Spleen (tissue), 11 donors: ENCODE measurements at regions not wholly inside any gene's neighbourhood (a gene's known extent, or its start where the extent isn't known, plus 50 kb on each side); places are given as distances from the start of the nearest gene placed in this dataset.

Experiments used
- DNase-seq: peaks from one replicate; pipeline ENCODE4 v3.0.0-alpha.2; 2020
- H3K27ac ChIP-seq, 8 donors: fragments of 200-600 bp; sonication (generic) in 7 of 8; 1 replicate in 4 of 8; 2 replicates in 4 of 8; pipeline versions ENCODE4 v1.5.0 to v1.8.0; 2016 to 2021; ENCODE audit warnings: inconsistent platforms in 4 of 8, mild to moderate bottlenecking in 4 of 8, moderate library complexity in 1 of 8
- H3K27me3 ChIP-seq, 7 donors: fragments of 200-600 bp; sonication (generic) in 6 of 7; replicated peaks in 1 of 7; 1 replicate in 4 of 7; 2 replicates in 3 of 7; pipeline versions ENCODE4 v1.5.0 to v1.8.0; 2016 to 2021; ENCODE audit warnings: inconsistent platforms in 3 of 7, mild to moderate bottlenecking in 1 of 7
- H3K36me3 ChIP-seq, 6 donors: fragments of 200-600 bp; sonication (generic) in 5 of 6; 1 replicate in 4 of 6; 2 replicates in 2 of 6; pipeline versions ENCODE4 v1.5.0 to v1.8.0; 2016 to 2021; ENCODE audit warnings: inconsistent platforms in 2 of 6
- H3K4me1 ChIP-seq, 6 donors: fragments of 200-600 bp; sonication (generic) in 5 of 6; 1 replicate in 3 of 6; 2 replicates in 3 of 6; pipeline versions ENCODE4 v1.5.0 to v1.8.0; 2016 to 2021; ENCODE audit warnings: inconsistent platforms in 3 of 6
- H3K4me3 ChIP-seq, 8 donors: fragments of 200-600 bp; sonication (generic) in 7 of 8; 1 replicate in 4 of 8; 2 replicates in 4 of 8; pipeline versions ENCODE4 v1.5.0 to v1.8.0; 2016 to 2021; ENCODE audit warnings: inconsistent platforms in 4 of 8, mild to moderate bottlenecking in 4 of 8, moderate library complexity in 2 of 8
- H3K9me3 ChIP-seq, 8 donors: fragments of 200-600 bp; sonication (generic) in 7 of 8; 1 replicate in 4 of 8; 2 replicates in 4 of 8; pipeline versions ENCODE4 v1.5.0 to v1.8.0; 2016 to 2021; ENCODE audit warnings: inconsistent platforms in 4 of 8
- CTCF ChIP-seq, 11 experiments: fragments of 200-600 bp in 7 of 11; fragments of 450-650 bp in 4 of 11; sonication (generic) in 4 of 11; IDR thresholded peaks in 8 of 11; conservative IDR thresholded peaks in 3 of 11; 1 replicate in 7 of 11; 2 replicates in 4 of 11; pipeline versions ENCODE4 v1.4.0 to v1.8.0; 2016 to 2021; ENCODE audit warnings: antibody characterized with exemption in 11 of 11, inconsistent platforms in 4 of 11, mild to moderate bottlenecking in 1 of 11
- POLR2A ChIP-seq, 3 donors: fragments of 450-650 bp; IDR thresholded peaks; one replicate each; pipeline ENCODE4 v1.5.1; 2017; ENCODE audit warnings: antibody characterized with exemption in 3 of 3, mild to moderate bottlenecking in 1 of 3
- POLR2AphosphoS5 ChIP-seq, 3 donors: sonication (generic); formaldehyde crosslinking; IDR thresholded peaks; one replicate each; pipeline ENCODE4 v1.5.1; 2017; ENCODE audit warnings: antibody characterized with exemption in 3 of 3
- WGBS, 5 donors: extraction: QIAGEN DNeasy Blood & Tissue Kit in 3 of 5; methylation state at CpG; one replicate each; pipeline versions ENCODE4 v1.1.5 to v1.1.7; 2013 to 2018; 5-methylcytosine and 5-hydroxymethylcytosine counted together
- intact Hi-C: fragments of 100-400 bp; cut with DNase I; formaldehyde crosslinking; loops from one replicate; pipeline ENCODE4 v1.15.0; 2023; ENCODE audit warnings: low total_unique reads
- donor health status: healthy with polysubstance abuse.
- donor health status: DM: no; HTN: no; CAD: no; lungs with moderate emphysema.
- donor health status: DM: no; HTN: no; CAD: no.
- donor health status: Bipolar disorder and iron deficiency.
- donor health status: healthy.
- donor health status: DM: no; HTN: no; CAD: no.
- donor health status: DM: yes; HTN: yes; CAD: no.

GRCh38 chr3:87462228-87462627 lies 185.8 kb upstream of the POU1F1 start:
- H3K4me1 ChIP-seq = no peaks in the 10 kb centered on the region
- H3K4me3 ChIP-seq = no peak overlapping the region
- TF ChIP-seq POLR2A (IDR thresholded peaks at IDR 0.05) (no peak), CTCF (IDR thresholded peaks at IDR 0.05 in 8 of 11, conservative IDR thresholded peaks at IDR 0.05 in 3 of 11) (no peak), POLR2AphosphoS5 (IDR thresholded peaks at IDR 0.05) (no peak)

GRCh38 chr3:87461443-87461842 lies 185.1 kb upstream of the POU1F1 start:
- no peaks in the 10 kb centered on the region for H3K27me3 ChIP-seq
- H3K27ac ChIP-seq = no peak overlapping the region
- H3K36me3 ChIP-seq = no peaks in the 10 kb centered on the region
- H3K4me3 ChIP-seq = no peak overlapping the region
- H3K4me1 ChIP-seq = no peaks in the 10 kb centered on the region
- peaks cover 0 to 14% (median 2%) of the 10 kb centered on the region in 8 donors for H3K9me3 ChIP-seq
- WGBS, 5 donors = 84 to 100% (median 93%) methylated on average over 2 of the region's 2 CpGs
- no peak for DNase-seq
- intact Hi-C loops = no loop called here
- TF ChIP-seq POLR2A (IDR thresholded peaks at IDR 0.05) (no peak), CTCF (IDR thresholded peaks at IDR 0.05 in 8 of 11, conservative IDR thresholded peaks at IDR 0.05 in 3 of 11) (no peak), POLR2AphosphoS5 (IDR thresholded peaks at IDR 0.05) (no peak)

More at GRCh38 chr3:87462228-87462627, 185.8 kb upstream of the POU1F1 start:
- Histone ChIP-seq H3K9me3 (peaks cover 0 to 14% (median 2%) of the 10 kb centered on the region in 8 donors), H3K27ac (no peak overlapping the region), H3K36me3 (no peaks in the 10 kb centered on the region), H3K27me3 (no peaks in the 10 kb centered on the region)
- intact Hi-C loops = no loop called here
- DNase-seq = no peak

GRCh38 chr3:87461036-87461435 lies 184.7 kb upstream of the POU1F1 start:
- no peak overlapping the region for H3K4me3 ChIP-seq
- H3K27me3 ChIP-seq = no peaks in the 10 kb centered on the region
- no peaks in the 10 kb centered on the region for H3K36me3 ChIP-seq
- DNase-seq = no peak
- H3K27ac ChIP-seq = no peak overlapping the region
- TF ChIP-seq CTCF (IDR thresholded peaks at IDR 0.05 in 8 of 11, conservative IDR thresholded peaks at IDR 0.05 in 3 of 11) (no peak), POLR2A (IDR thresholded peaks at IDR 0.05) (no peak), POLR2AphosphoS5 (IDR thresholded peaks at IDR 0.05) (no peak)
- no peaks in the 10 kb centered on the region for H3K4me1 ChIP-seq
- H3K9me3 ChIP-seq = peaks cover 0 to 12% (median under 1%) of the 10 kb centered on the region in 8 donors
- intact Hi-C loops = no loop called here
- WGBS, 5 donors = 70 to 81% (median 75%) methylated on average over 3 of the region's 3 CpGs

- Histone ChIP-seq H3K27ac (no peak overlapping the region), H3K36me3 (no peaks in the 10 kb centered on the region), H3K4me3 (no peak overlapping the region), H3K4me1 (no peaks in the 10 kb centered on the region), H3K27me3 (no peaks in the 10 kb centered on the region), H3K9me3 (peaks cover 0 to 27% (median 20%) of the 10 kb centered on the region in 8 donors)
- intact Hi-C loops = no loop called here
- no peak for TF ChIP-seq POLR2A (IDR thresholded peaks at IDR 0.05)
- no peak for TF ChIP-seq POLR2AphosphoS5 (IDR thresholded peaks at IDR 0.05)
- no peak for TF ChIP-seq CTCF (IDR thresholded peaks at IDR 0.05 in 8 of 11, conservative IDR thresholded peaks at IDR 0.05 in 3 of 11)
- no peak for DNase-seq
Measured at GRCh38 chr3:87448558-87448957, 172.2 kb upstream of the POU1F1 start.
